ENCODE measurements at regions not wholly inside any gene's neighbourhood (a gene's known extent, or its start where the extent isn't known, plus 50 kb on each side); places are given as distances from the start of the nearest gene placed in this dataset.

DNA sequence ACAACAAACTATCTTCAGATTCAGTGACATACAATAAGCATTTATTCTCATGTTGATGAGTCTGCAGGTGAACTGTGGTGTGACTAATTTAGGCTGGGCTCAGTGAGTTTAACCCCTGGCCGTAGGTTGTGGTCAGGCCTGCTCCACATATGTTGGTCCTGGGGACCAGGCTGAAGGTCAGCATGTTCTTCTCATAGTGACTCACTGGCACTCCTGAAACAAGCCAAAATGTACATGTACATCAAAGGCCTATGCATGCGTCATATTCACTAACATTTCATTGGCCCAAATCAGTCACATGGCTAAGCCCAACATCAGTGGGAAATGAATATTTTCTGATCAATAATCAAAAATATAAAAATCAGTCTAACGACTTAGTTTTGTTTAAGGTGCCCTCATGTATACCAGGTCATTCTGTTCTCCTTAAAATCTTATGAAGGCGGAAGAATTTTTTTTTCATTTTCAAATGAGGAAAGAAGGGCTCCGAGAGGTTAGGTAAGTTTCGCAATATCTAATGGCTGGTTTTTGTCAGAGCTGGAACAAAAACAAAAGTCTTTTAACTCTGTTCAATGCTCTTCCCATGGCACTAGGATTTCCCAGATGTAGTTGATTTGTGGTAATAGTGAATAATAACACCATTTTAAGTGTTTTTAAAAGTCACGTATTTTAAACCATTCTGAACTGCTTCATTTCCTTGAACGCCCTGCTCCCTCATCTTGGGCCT is 148.5 kb downstream of the MFSD1 start:
- no peak for TF ChIP-seq POLR2AphosphoS5 (IDR thresholded peaks at IDR 0.05; ENCODE audit: low read depth, low read length)
- TF ChIP-seq POLR2A (IDR thresholded peaks at IDR 0.05; ENCODE audit: low read depth, low read length), result no peak
- TF ChIP-seq TAF1 (IDR thresholded peaks at IDR 0.05; ENCODE audit: low read depth, low read length), result no peak
